Lower leg skin (tissue), 4 donors: ENCODE measurements at regions not wholly inside any gene's neighbourhood (a gene's known extent, or its start where the extent isn't known, plus 50 kb on each side); places are given as distances from the start of the nearest gene placed in this dataset.

Source experiments
- DNase-seq, 2 donors: peaks; one replicate each; pipeline ENCODE4 v3.0.0-alpha.2; 2019; ENCODE audit warnings: low spot score in 2 of 2
- H3K4me3 ChIP-seq: fragments of 200-600 bp; sonication (generic); 2 replicates; pipeline ENCODE4 v1.5.1; 2017; ENCODE audit warnings: mild to moderate bottlenecking, low read depth; ENCODE audit not compliant: poor library complexity, severe bottlenecking
- CTCF ChIP-seq, 3 donors: fragments of 450-650 bp; IDR thresholded peaks; one replicate each; pipeline ENCODE4 v1.5.1; 2016; ENCODE audit warnings: antibody characterized with exemption in 3 of 3, mild to moderate bottlenecking in 3 of 3, moderate library complexity in 2 of 3
- POLR2A ChIP-seq, 2 donors: fragments of 450-650 bp; IDR thresholded peaks; one replicate each; pipeline ENCODE4 v1.6.1; 2016 to 2017; ENCODE audit warnings: antibody characterized with exemption in 2 of 2, mild to moderate bottlenecking in 1 of 2, moderate library complexity in 1 of 2
- WGBS, 2 donors: methylation state at CpG; one replicate each; pipeline ENCODE4 v1.1.5; 2018; 5-methylcytosine and 5-hydroxymethylcytosine counted together
- intact Hi-C: fragments of 100-400 bp; cut with DNase I; formaldehyde crosslinking; loops from one replicate; pipeline ENCODE4 v1.15.0; 2023; ENCODE audit warnings: low total_unique reads

- intact Hi-C loops: no loop called here
- TF ChIP-seq CTCF (IDR thresholded peaks at IDR 0.05): no peak
- no peak for TF ChIP-seq POLR2A (IDR thresholded peaks at IDR 0.05)
- no peak for DNase-seq
- no peak overlapping the region for H3K4me3 ChIP-seq
- WGBS, 2 donors: 84% methylated on average over 3 of the region's 3 CpGs
These were observed 531.6 kb downstream of the VRK1 start for GRCh38 chr14:97328743-97329142.

- TF ChIP-seq CTCF (IDR thresholded peaks at IDR 0.05) (no peak), POLR2A (IDR thresholded peaks at IDR 0.05) (no peak)
- no peak for DNase-seq
- intact Hi-C loops: no loop called here
- H3K4me3 ChIP-seq: no peak overlapping the region
- 77 to 90% methylated on average over 2 of the region's 2 CpGs for WGBS, 2 donors
These were observed 532.5 kb downstream of the VRK1 start for GRCh38 chr14:97329701-97330100.

- H3K4me3 ChIP-seq: no peak overlapping the region
- 44 to 56% methylated on average over 3 of the region's 3 CpGs for WGBS, 2 donors
- TF ChIP-seq CTCF (IDR thresholded peaks at IDR 0.05): no peak
- TF ChIP-seq POLR2A (IDR thresholded peaks at IDR 0.05): no peak
- intact Hi-C loops: no loop called here
- DNase-seq: no peak
These were observed 533.9 kb downstream of the VRK1 start for GRCh38 chr14:97331058-97331457.

DNA sequence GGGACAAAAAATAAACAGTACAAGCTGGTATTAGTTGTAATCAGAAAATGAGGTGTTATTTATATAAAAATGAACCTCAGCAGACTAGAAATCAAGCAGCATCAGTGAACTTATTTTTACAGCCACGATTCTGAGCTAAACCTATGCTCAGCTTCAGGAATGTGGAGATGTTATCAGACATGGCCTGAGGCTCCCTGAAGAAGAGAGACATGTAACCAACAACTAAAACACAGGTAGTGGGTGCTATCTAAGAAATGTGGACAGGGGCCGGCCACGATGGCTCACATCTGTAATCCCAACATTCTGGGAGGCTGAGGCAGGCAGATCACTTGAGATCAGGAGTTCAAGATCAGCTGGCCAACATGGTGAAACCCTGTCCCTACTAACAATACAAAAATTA, 534.3 kb downstream of the VRK1 start:
- DNase-seq: no peak
- TF ChIP-seq POLR2A (IDR thresholded peaks at IDR 0.05) (no peak), CTCF (IDR thresholded peaks at IDR 0.05) (no peak)
- no peak overlapping the region for H3K4me3 ChIP-seq
- 43 to 44% methylated on average over 3 of the region's 3 CpGs for WGBS, 2 donors
- intact Hi-C loops: no loop called here

DNA sequence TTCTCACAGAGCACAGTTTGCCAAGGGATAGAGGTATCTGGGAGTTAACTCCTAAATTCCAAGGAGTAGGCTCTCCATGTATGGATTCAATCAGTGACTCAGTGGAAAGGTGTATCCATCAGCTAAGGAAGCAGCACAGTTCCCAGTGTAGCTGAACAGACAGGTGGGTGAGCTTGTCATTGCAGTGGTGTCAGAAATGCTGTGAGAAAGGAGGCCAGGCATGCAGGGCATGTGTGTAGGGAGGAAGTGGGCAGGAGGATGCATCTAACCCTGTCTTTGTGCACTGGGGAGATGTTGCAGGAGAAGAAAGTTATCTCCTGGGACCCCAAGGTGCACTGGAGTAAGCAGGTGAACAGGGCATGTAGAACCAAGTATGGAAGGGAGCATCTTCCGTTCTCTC, 539.0 kb downstream of the VRK1 start:
- no peak for DNase-seq
- WGBS, 2 donors: 67 to 79% methylated on average over 1 of the region's 1 CpG
- intact Hi-C loops: no loop called here
- TF ChIP-seq POLR2A (IDR thresholded peaks at IDR 0.05): no peak
- no peak for TF ChIP-seq CTCF (IDR thresholded peaks at IDR 0.05)
- H3K4me3 ChIP-seq: no peak overlapping the region

- intact Hi-C loops: no loop called here
- no peak for DNase-seq
- TF ChIP-seq CTCF (IDR thresholded peaks at IDR 0.05): no peak
- no peak for TF ChIP-seq POLR2A (IDR thresholded peaks at IDR 0.05)
- H3K4me3 ChIP-seq: no peak overlapping the region
- WGBS, 2 donors: 66 to 68% methylated on average over 5 of the region's 5 CpGs
These were observed 539.6 kb downstream of the VRK1 start for GRCh38 chr14:97336816-97337215.
